Daoy (cell line): ENCODE measurements at regions not wholly inside any gene's neighbourhood (a gene's known extent, or its start where the extent isn't known, plus 50 kb on each side); places are given as distances from the start of the nearest gene placed in this dataset.
A peak's percentile ranks its signal among the peaks of the same experiment; 100 is the strongest.
"Not testable (repeated sequence)": the region's sequence is repeated elsewhere in the genome, so short reads cannot be mapped to it uniquely, and the experiment has no call there.

Experiments used
- DNase-seq: peaks from one replicate; pipeline ENCODE4 v3.0.0-alpha.2; 2015; ENCODE audit warnings: low read depth

DNA sequence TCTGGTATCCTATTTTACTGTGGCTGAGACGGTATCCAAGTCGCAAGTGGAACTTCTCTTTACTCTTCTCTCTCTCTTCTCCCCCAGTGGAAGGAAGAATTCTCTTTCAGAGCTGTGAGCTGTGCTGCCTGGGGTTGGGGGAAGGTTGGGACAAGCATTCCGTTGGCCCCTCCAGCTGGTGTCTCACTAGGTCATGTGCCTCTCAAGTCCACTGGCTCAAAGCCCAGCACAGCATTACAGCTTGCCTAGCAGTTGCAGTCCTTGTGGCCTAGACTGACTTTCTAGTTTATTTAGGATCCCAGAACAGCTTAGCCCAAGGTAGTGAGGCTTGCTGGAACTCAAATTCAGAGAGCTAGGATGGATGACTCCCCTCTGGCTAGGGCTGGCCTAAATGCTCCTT, 76.1 kb upstream of the SPATA16 start:
- DNase-seq, result peak; percentile 32

DNA sequence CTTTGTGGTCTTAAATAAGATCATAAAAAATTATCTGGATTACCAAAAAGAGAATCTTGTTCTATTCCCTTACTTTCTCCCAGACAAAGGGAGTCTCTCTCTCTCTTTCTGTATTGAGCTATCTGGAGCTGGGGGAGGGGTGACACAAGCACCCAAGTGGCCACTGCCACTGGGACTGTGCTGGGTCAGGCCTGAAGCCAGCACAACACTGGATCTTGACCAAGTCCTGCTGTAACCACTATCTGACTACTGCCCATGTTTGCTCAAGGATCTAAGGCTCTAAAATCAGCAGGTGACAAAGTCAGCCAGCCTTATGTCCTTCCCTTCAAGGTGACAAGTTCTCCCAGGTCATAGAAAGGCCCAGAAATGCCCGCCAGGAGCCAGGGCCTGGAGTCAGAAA, 75.0 kb upstream of the SPATA16 start:
- DNase-seq, result no peak

GRCh38 chr3:173214576-173214975, 73.5 kb upstream of the SPATA16 start:
- no peak for DNase-seq

DNA sequence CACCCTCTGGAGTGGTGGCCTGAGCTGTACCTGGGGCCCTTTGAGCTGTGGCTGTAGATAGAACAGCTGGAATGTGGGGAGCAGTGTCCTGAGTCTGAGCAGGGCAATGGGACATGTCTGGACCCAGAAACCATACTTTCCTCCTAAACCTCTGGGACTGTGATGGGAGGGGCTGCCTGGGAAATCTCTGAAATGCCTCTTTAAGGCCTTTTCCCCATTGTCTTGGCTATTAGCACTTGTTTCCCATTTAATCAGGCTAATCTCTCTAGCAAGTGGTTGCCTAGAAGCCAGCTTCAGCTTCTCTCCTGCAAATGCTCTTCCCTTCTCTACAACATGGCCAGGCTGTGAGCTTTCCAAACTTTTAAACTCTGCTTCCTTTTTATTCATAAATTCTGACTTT, 58.5 kb upstream of the SPATA16 start:
- no peak for DNase-seq

DNA sequence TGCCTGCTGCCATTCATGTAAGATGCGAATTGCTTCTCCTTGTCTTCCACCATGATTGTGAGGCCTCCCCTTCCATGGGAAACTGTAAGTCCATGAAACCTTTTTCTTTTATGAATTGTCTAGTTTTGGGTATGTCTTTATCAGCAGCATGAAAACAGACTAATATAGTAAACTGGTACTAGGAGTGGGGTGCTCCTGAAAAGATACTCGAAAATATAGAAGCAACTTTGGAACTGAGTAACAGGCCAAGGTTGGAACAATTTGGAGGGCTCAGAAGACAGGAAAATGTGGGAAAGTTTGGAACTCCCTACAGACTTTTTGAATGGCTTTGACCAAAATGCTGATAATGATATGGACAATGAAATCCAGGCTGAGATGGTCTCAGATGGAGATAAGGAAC, 53.8 kb upstream of the SPATA16 start:
- not testable (repeated sequence) for DNase-seq

GRCh38 chr3:173191611-173192010, 50.6 kb upstream of the SPATA16 start:
- DNase-seq, result no peak
